Brain microvascular endothelial cell (primary cell): ENCODE measurements at regions not wholly inside any gene's neighbourhood (a gene's known extent, or its start where the extent isn't known, plus 50 kb on each side); places are given as distances from the start of the nearest gene placed in this dataset.

Source experiments
- DNase-seq: peaks from one replicate; pipeline ENCODE4 v3.0.0-alpha.2; 2020
- H3K27ac ChIP-seq: fragments of 250-450 bp; sonication (Bioruptor Pico); 2 replicates; pipeline ENCODE4 v1.5.1; 2020; ENCODE audit warnings: mild to moderate bottlenecking, moderate library complexity
- H3K27me3 ChIP-seq: fragments of 250-450 bp; sonication (Bioruptor Pico); replicated peaks from 2 replicates; pipeline ENCODE4 v1.5.1; 2020; ENCODE audit warnings: mild to moderate bottlenecking
- H3K36me3 ChIP-seq: fragments of 250-450 bp; sonication (Bioruptor Pico); replicated peaks from 2 replicates; pipeline ENCODE4 v1.5.1; 2020; ENCODE audit warnings: mild to moderate bottlenecking
- H3K4me3 ChIP-seq: 2 replicates; pipeline ENCODE4 v1.5.1; 2011; ENCODE audit warnings: low read depth, mild to moderate bottlenecking, control low read depth, low read length, moderate library complexity
- in situ Hi-C: cut with HindIII; loops from 2 replicates; pipeline ENCODE4 v1.10.0; 2017; ENCODE audit warnings: low sequenced_read_pairs, low pct_ligation_motif_present
- TF ChIP-seq, protein P1 (sequence below): IDR thresholded peaks from 2 replicates; pipeline ENCODE4 v1.5.1; 2011; ENCODE audit warnings: low read depth, mild to moderate bottlenecking, moderate library complexity, low read length, control low read depth, inconsistent platforms; ENCODE audit errors: missing control alignments

DNA sequence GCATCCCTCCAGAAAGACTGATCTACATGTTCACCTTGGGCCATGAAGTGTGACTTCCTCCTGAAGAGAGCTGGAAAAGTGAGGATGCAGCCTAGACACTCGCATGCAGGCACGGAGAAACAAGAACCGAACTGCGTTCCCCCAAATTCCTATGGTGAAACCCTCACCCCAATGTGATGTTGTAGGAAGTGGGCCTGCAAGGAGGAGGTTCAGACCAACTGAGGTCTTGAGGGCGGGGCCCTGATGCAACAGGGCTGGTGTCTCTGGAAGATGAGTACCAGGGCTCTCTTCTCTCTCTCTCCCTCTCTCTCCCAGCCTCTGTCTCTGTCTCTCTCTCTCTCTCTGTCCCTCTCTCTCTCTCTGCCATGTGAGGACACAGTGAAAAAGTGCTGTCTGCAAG is 501.1 kb downstream of the BRD1 start:
- no peaks in the 10 kb centered on the region for H3K27me3 ChIP-seq
- no peak for DNase-seq
- no peak overlapping the region for H3K4me3 ChIP-seq
- TF ChIP-seq, protein P1, sequence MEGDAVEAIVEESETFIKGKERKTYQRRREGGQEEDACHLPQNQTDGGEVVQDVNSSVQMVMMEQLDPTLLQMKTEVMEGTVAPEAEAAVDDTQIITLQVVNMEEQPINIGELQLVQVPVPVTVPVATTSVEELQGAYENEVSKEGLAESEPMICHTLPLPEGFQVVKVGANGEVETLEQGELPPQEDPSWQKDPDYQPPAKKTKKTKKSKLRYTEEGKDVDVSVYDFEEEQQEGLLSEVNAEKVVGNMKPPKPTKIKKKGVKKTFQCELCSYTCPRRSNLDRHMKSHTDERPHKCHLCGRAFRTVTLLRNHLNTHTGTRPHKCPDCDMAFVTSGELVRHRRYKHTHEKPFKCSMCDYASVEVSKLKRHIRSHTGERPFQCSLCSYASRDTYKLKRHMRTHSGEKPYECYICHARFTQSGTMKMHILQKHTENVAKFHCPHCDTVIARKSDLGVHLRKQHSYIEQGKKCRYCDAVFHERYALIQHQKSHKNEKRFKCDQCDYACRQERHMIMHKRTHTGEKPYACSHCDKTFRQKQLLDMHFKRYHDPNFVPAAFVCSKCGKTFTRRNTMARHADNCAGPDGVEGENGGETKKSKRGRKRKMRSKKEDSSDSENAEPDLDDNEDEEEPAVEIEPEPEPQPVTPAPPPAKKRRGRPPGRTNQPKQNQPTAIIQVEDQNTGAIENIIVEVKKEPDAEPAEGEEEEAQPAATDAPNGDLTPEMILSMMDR: no peak
- H3K36me3 ChIP-seq: no peaks in the 10 kb centered on the region
- in situ Hi-C loops: no loop called here
- no peak overlapping the region for H3K27ac ChIP-seq

DNA sequence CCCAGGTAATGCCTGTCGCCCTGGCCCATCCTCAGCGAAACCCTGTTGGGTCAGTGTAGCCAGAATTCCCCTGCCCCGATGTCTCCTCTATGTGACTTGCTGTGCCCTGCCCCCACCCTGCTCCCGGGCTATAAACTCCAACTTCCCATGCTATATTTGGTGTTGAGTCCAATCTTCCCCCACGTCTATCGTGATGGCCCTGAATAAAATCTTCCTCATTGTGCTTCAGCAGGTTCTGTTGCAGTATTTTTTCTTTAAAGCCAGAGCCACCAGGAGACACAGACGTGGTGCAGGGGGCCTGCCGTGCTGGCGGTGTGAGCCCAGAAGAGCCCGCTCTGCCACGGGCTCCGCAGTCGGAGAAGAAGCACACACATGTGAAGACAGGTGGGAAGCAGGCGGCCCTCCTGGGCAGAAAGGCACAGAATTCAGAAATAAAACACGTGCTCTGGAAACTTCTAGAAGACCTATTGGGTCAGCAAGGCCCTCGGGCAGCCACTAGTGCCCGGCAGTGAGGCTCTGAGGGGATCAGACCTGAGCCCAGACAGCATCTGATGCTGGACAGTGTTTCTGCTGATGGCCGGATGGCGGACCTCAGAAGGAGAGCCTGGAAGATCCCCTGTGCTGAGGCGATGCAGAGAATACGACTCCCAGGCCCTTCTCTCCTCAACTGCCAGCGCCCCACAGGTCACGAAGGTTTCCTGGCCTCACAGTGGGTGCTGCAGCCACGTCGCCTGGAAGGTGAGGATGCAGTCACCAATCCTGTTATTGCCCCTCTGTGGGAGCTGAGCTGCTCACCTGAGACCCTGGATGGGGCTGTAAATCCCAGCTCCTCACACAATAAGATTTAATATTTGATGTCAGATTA is 501.9 kb downstream of the BRD1 start:
- no peak for DNase-seq
- Histone ChIP-seq H3K27ac (no peak overlapping the region), H3K4me3 (no peak overlapping the region), H3K27me3 (no peaks in the 10 kb centered on the region), H3K36me3 (no peaks in the 10 kb centered on the region)
- TF ChIP-seq, protein P1: no peak
- in situ Hi-C loops: no loop called here

DNA sequence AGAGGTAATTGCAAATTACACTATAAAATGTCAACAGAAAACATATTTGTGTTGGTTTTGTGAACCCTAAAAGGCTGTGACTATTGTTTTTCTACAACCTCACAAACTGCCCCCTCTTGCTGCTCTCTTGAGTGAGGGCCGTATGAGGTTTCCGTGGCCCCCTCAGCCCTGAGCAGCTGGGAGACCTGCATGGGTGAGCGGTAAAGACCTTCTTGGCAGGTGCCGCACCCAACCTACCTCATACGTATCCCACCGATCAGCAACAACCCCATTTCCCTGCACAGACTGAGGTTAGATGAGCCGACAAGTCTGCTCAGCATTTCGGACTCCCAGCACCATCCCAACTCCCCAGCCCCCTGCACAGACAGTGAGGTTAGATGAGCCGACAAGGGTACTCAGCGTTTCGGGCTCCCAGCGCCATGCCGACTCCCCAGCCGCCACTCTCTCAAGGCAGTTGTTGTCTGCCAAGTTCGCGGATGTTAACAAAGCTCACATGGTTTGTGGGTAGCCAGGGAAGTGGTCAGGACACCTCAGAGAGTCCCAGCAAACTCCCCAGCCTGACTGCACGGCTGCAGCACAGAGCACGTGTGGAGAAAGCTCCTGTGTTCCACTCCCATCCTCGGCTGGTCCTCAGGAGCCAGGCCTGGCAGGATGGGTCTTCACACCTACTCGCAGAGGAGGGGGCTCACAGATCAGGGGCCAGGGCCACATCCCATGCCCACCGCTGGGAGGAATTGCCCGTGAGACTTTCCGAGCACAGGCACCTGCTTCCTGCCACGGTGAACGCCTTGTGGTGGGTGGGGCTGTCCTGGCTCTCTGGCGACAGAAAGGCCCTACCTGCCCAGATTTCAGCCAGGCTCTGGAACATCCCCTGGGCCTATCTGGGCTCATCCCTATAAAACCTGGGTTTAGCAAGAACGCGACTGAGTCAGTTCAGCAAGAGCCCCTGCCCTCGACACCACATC is 502.9 kb downstream of the BRD1 start:
- TF ChIP-seq, protein P1: no peak
- H3K27ac ChIP-seq: no peak overlapping the region
- no peaks in the 10 kb centered on the region for H3K36me3 ChIP-seq
- H3K4me3 ChIP-seq: no peak overlapping the region
- in situ Hi-C loops: no loop called here
- no peaks in the 10 kb centered on the region for H3K27me3 ChIP-seq
- DNase-seq: no peak

DNA sequence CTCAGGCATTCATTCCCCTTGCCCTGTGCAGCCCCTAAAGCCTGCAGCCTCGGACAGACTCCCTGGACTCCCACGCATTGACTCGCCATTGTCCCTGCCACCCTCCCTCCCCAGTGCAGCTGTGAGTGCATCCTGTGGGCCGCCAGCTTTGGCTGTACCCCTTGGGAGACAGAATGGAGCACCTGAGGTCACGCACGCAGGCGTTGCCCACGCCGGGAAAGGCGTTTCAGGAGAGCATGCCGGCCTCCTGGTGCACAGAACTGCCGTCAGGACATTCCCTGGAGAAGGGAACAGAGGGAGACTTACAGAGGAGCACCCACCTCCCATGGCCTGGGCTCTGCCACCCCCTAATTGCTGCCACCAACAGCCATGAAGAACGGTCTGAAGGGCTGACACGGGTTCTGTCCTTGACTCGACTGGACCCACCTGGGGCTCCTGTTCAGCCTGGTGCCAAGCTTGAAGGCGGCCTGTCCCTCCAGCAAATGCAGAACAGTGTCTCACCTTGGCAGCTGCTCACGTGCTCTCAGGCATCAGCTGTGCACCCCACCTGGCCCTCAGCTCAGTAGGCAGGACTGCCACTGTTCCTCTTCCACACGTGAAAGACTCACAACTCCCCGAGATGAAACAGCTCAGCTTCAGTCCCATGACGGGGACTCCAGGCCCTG is 503.8 kb downstream of the BRD1 start:
- in situ Hi-C loops: no loop called here
- TF ChIP-seq, protein P1: no peak
- Histone ChIP-seq H3K36me3 (no peaks in the 10 kb centered on the region), H3K27ac (no peak overlapping the region), H3K27me3 (no peaks in the 10 kb centered on the region), H3K4me3 (no peak overlapping the region)
- DNase-seq: no peak

DNA sequence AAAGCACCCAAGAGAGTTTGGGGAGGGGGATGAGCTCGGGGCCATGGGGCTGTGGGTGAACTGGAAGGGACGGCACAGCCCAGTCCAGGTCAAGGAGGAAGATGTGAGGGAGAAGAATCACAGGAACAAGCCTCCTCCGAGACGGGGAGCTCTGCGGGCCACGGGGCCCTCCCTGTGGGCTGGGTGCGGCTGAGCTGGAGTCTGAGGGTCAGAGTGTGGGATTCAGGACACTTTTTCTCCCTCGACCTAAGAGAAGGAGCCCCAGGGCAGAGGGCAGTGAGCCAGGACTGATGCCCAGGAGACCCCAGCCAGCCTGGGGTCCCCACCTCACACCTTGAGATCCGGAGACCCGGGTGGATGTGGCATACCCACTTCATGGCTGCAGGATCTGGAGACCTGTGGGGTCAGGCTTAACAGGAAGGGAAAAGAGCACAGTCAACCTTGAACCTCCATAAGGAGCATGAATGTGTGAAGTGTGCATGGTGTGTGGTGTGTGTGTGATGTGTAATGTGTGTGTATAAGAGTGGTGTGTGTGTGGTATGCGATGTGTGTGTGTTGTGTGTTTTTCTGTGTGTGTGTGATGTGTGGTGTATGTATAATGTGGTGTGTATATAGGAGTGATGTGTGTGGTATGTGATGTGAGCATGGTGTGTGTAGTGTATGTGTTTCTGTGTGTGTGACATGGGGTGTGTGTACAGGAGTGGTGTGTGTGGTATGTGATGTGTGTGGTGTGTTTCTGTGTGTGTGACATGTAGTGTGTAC is 504.6 kb downstream of the BRD1 start:
- H3K27me3 ChIP-seq: no peaks in the 10 kb centered on the region
- no peak for DNase-seq
- in situ Hi-C loops: no loop called here
- TF ChIP-seq, protein P1: no peak
- no peak overlapping the region for H3K27ac ChIP-seq
- H3K4me3 ChIP-seq: no peak overlapping the region
- H3K36me3 ChIP-seq: no peaks in the 10 kb centered on the region
